GM12878 (cell line): ENCODE measurements at regions not wholly inside any gene's neighbourhood (a gene's known extent, or its start where the extent isn't known, plus 50 kb on each side); places are given as distances from the start of the nearest gene placed in this dataset.

ENCODE experiments used
- ATAC-seq: fragments of 200-7000 bp; cut with Tn5 transposase; 3 replicates; pipeline ENCODE4 v1.9.1; 2020; ENCODE audit warnings: mild to moderate bottlenecking, moderate library complexity
- BruUV-seq: library from RNA; stranded (reverse); fragments of 400-500 nt; replicated peaks from 2 replicates; lab custom pipeline; 2021; lab: Mats Ljungman, UMichigan
- CTCF ChIA-PET: fragments of 300-600 bp; sonication (Branson Sonifier 250); formaldehyde crosslinking; extraction: SDS; loops from one replicate; lab custom pipeline; 2021; ENCODE audit warnings: inconsistent platforms; lab: Yijun Ruan, JAX
- POLR2A ChIA-PET: fragments of 350-600 bp; formaldehyde crosslinking; extraction: SDS; loops from one replicate; lab custom pipeline; 2021; ENCODE audit warnings: inconsistent platforms; lab: Charles Lee
- RAD21 ChIA-PET: fragments of 300-600 bp; sonication (Branson Sonifier 250); formaldehyde crosslinking; loops from one replicate; lab custom pipeline; 2023; ENCODE audit warnings: antibody characterized with exemption; ENCODE audit not compliant: unreplicated experiment; lab: Charles Lee
- SMC1A ChIA-PET: fragments of 300-600 bp; sonication (Branson Sonifier 250); formaldehyde crosslinking; loops from one replicate; lab custom pipeline; 2023; ENCODE audit not compliant: unreplicated experiment, uncharacterized antibody; lab: Charles Lee
- DNase-seq: peaks from one replicate; pipeline ENCODE4 v3.0.0-alpha.2; 2011; ENCODE audit warnings: low read depth, low spot score
- FAIRE-seq: peaks from 3 replicates; lab custom pipeline; 2011; peaks lifted over from hg19 to GRCh38; lab: Jason Lieb, UNC
- H2AFZ ChIP-seq: 2 replicates; pipeline ENCODE4 v1.6.0; 2011; ENCODE audit warnings: low read depth, low read length, control low read depth; ENCODE audit not compliant: control insufficient read depth
- H3K27ac ChIP-seq: 2 replicates; pipeline ENCODE4 v1.5.1; 2011; ENCODE audit warnings: control low read depth; ENCODE audit not compliant: control insufficient read depth, insufficient read depth
- H3K27me3 ChIP-seq, 2 experiments: replicated peaks in 1 of 2; 2 replicates each; pipeline versions ENCODE4 v1.6.0 to v1.6.1; 2011; ENCODE audit warnings: low read length in 1 of 2; ENCODE audit not compliant: control insufficient read depth in 2 of 2, insufficient read depth in 2 of 2
- H3K36me3 ChIP-seq, 2 experiments: 2 replicates each; pipeline ENCODE4 v1.5.1; 2011; ENCODE audit warnings: low read length in 1 of 2; ENCODE audit not compliant: control insufficient read depth in 2 of 2, insufficient read depth in 2 of 2
- H3K4me1 ChIP-seq: 2 replicates; pipeline ENCODE4 v1.6.1; 2011; ENCODE audit warnings: mild to moderate bottlenecking, low read length, moderate library complexity, mixed read lengths; ENCODE audit not compliant: control insufficient read depth, insufficient read depth
- H3K4me2 ChIP-seq: 2 replicates; pipeline ENCODE4 v1.6.0; 2011; ENCODE audit warnings: control low read depth; ENCODE audit not compliant: control insufficient read depth, insufficient read depth
- H3K4me3 ChIP-seq: fragments of 200-600 bp; sonication (generic); 2 replicates; pipeline ENCODE4 v1.5.1; 2016
- H3K79me2 ChIP-seq: 2 replicates; pipeline ENCODE4 v1.6.0; 2011; ENCODE audit warnings: low read length; ENCODE audit not compliant: control insufficient read depth, insufficient read depth
- H3K9ac ChIP-seq: 2 replicates; pipeline ENCODE4 v1.8.0; 2011; ENCODE audit warnings: low read length, control low read depth, mixed read lengths; ENCODE audit not compliant: control insufficient read depth, insufficient read depth
- H3K9me3 ChIP-seq: replicated peaks from 3 replicates; pipeline ENCODE4 v1.5.1; 2011; ENCODE audit warnings: mild to moderate bottlenecking, low read length; ENCODE audit not compliant: control insufficient read depth, insufficient read depth
- H4K20me1 ChIP-seq: 2 replicates; pipeline ENCODE4 v1.6.0; 2011; ENCODE audit not compliant: control insufficient read depth, insufficient read depth
- ASH2L ChIP-seq: fragments of 300-600, 200-600 bp; sonication (generic); IDR thresholded peaks from 2 replicates; pipeline ENCODE4 v1.6.1; 2017; ENCODE audit warnings: low read depth, mild to moderate bottlenecking, borderline replicate concordance
- HDAC2 ChIP-seq: fragments of 200-600 bp; sonication (generic); IDR thresholded peaks from 2 replicates; pipeline ENCODE4 v1.6.1; 2017
- HDAC6 ChIP-seq: fragments of 200-600 bp; sonication (generic); IDR thresholded peaks from one replicate; pipeline ENCODE4 v1.8.0; 2017; ENCODE audit warnings: antibody characterized with exemption; ENCODE audit not compliant: unreplicated experiment
- NFXL1 ChIP-seq: fragments of 450-650 bp; IDR thresholded peaks from 2 replicates; pipeline ENCODE4 v1.6.1; 2017; ENCODE audit warnings: antibody characterized with exemption, mild to moderate bottlenecking, borderline replicate concordance
- NFYA ChIP-seq: IDR thresholded peaks from 2 replicates; pipeline ENCODE4 v1.6.1; 2011; ENCODE audit warnings: low read depth, mild to moderate bottlenecking, low read length, improper control_type of control experiment, borderline replicate concordance
- POLR2A ChIP-seq: IDR thresholded peaks from 2 replicates; pipeline ENCODE4 v1.6.1; 2011; ENCODE audit warnings: low read depth, mild to moderate bottlenecking, low read length
- SRF ChIP-seq, 2 experiments: IDR thresholded peaks; 2 replicates each; pipeline ENCODE4 v1.6.1; 2011; ENCODE audit warnings: low read depth in 2 of 2, low read length in 2 of 2, mild to moderate bottlenecking in 1 of 2, moderate library complexity in 1 of 2
- SUPT20H ChIP-seq: IDR thresholded peaks from 2 replicates; pipeline ENCODE4 v1.6.1; 2011; ENCODE audit warnings: low read depth, mild to moderate bottlenecking, low read length, moderate library complexity, borderline replicate concordance; ENCODE audit not compliant: control insufficient read depth
- TARDBP ChIP-seq: IDR thresholded peaks from 2 replicates; pipeline ENCODE4 v1.6.1; 2016; ENCODE audit warnings: borderline replicate concordance
- ZBED1 ChIP-seq: IDR thresholded peaks from 2 replicates; pipeline ENCODE4 v1.6.1; 2016; ENCODE audit warnings: borderline replicate concordance
- ZSCAN29 ChIP-seq: fragments of 450-650 bp; IDR thresholded peaks from 2 replicates; pipeline ENCODE4 v1.6.1; 2017; ENCODE audit warnings: mild to moderate bottlenecking, moderate library complexity
- WGBS: methylation state at CpG from one replicate; pipeline ENCODE4 v1.1.6; 2016; ENCODE audit warnings: low lambda C conversion rate; ENCODE audit not compliant: insufficient replicate concordance, insufficient coverage; ENCODE audit errors: missing lambda C conversion rate; 5-methylcytosine and 5-hydroxymethylcytosine counted together
- in situ Hi-C: fragments of 300-500 bp; cut with MboI; formaldehyde crosslinking; loops from 9 replicates; pipeline ENCODE4 v1.14.3; 2018; ENCODE audit warnings: mixed read lengths
- intact Hi-C: fragments of 100-400 bp; cut with micrococcal nuclease; formaldehyde crosslinking; loops from one replicate; pipeline ENCODE4 v1.14.2; 2022; ENCODE audit not compliant: unreplicated experiment
- TF ChIP-seq, protein P1 (sequence below): IDR thresholded peaks from 2 replicates; pipeline ENCODE4 v1.6.1; 2012; ENCODE audit warnings: mild to moderate bottlenecking, low read depth, low read length
- TF ChIP-seq, protein P2 (sequence below): fragments of 450-650 bp; IDR thresholded peaks from 2 replicates; pipeline ENCODE4 v1.6.1; 2018; ENCODE audit warnings: borderline replicate concordance, mild to moderate bottlenecking; ENCODE audit not compliant: partially characterized antibody

DNA sequence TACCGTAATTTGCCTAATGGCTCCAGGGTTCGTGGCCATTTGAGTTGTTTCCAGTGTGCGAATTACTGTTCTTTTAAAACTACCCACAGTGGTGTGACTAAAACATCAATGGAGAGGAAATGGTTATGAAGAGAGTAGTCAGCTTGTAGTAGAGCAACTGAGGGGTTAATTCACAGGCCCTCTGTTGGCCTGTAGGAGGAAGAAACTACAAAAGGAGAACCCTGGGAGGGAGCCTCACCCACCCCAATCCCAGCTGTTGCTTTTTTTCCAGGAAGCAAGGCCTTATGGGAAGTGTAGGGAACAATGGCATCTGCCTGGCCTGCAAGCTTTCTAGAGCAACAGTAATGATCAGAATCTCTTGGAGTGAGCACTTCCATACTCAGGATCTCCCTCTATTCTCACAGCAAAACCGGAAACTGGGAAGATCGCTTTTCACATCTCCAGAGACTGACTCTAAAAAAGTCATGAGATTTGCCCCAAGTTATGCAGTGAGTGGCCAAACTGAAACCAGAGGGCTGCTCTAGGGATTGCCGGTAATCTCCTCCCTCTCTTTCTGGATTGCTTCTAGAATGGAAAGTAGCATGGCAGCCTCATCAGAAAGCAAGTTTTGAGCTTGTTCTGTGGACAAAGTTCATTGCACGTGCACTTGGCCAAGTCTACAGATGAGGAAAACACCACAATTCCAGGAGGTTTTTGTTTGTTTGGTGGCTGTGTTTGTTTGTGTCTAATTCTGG lies 125.3 kb upstream of the PWP1 start:
- no TSS peak for BruUV-seq
- 52% methylated on average over 7 of the region's 7 CpGs for WGBS
- Histone ChIP-seq H3K79me2 (no peaks in the 10 kb centered on the region), H3K4me2 (no peak overlapping the region), H3K27ac (no peak overlapping the region), H3K27me3 (peaks cover 2 to 7% of the 10 kb centered on the region in 2 experiments; a peak in 3 of 4 replicates), H3K4me1 (no peaks in the 10 kb centered on the region), H3K9me3 (no peaks in the 10 kb centered on the region), H3K36me3 (no peaks in the 10 kb centered on the region), H4K20me1 (no peaks in the 10 kb centered on the region), H3K4me3 (no peak overlapping the region), H3K9ac (no peak overlapping the region), H2AFZ (no peak overlapping the region)
- RAD21 ChIA-PET = no interaction called here
- CTCF ChIA-PET = no interaction called here
- DNase-seq (no peak), ATAC-seq (no peak), FAIRE-seq (no peak)
- SMC1A ChIA-PET = no interaction called here
- intact Hi-C loops (no loop called here), in situ Hi-C loops (no loop called here)
- no peak for TF ChIP-seq NFXL1
- no peak for TF ChIP-seq ZBED1
- no peak for TF ChIP-seq HDAC6
- no peak for TF ChIP-seq HDAC2
- TF ChIP-seq, protein P1, sequence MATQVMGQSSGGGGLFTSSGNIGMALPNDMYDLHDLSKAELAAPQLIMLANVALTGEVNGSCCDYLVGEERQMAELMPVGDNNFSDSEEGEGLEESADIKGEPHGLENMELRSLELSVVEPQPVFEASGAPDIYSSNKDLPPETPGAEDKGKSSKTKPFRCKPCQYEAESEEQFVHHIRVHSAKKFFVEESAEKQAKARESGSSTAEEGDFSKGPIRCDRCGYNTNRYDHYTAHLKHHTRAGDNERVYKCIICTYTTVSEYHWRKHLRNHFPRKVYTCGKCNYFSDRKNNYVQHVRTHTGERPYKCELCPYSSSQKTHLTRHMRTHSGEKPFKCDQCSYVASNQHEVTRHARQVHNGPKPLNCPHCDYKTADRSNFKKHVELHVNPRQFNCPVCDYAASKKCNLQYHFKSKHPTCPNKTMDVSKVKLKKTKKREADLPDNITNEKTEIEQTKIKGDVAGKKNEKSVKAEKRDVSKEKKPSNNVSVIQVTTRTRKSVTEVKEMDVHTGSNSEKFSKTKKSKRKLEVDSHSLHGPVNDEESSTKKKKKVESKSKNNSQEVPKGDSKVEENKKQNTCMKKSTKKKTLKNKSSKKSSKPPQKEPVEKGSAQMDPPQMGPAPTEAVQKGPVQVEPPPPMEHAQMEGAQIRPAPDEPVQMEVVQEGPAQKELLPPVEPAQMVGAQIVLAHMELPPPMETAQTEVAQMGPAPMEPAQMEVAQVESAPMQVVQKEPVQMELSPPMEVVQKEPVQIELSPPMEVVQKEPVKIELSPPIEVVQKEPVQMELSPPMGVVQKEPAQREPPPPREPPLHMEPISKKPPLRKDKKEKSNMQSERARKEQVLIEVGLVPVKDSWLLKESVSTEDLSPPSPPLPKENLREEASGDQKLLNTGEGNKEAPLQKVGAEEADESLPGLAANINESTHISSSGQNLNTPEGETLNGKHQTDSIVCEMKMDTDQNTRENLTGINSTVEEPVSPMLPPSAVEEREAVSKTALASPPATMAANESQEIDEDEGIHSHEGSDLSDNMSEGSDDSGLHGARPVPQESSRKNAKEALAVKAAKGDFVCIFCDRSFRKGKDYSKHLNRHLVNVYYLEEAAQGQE = no peak
- no peak for TF ChIP-seq POLR2A
- no peak for TF ChIP-seq ZSCAN29
- TF ChIP-seq SRF (IDR thresholded peaks at IDR 0.05; ENCODE audit: low read depth in 2 of 2, low read length in 2 of 2) = no peak
- TF ChIP-seq TARDBP = no peak
- no peak for TF ChIP-seq NFYA
- no peak for TF ChIP-seq ASH2L
- TF ChIP-seq, protein P2, sequence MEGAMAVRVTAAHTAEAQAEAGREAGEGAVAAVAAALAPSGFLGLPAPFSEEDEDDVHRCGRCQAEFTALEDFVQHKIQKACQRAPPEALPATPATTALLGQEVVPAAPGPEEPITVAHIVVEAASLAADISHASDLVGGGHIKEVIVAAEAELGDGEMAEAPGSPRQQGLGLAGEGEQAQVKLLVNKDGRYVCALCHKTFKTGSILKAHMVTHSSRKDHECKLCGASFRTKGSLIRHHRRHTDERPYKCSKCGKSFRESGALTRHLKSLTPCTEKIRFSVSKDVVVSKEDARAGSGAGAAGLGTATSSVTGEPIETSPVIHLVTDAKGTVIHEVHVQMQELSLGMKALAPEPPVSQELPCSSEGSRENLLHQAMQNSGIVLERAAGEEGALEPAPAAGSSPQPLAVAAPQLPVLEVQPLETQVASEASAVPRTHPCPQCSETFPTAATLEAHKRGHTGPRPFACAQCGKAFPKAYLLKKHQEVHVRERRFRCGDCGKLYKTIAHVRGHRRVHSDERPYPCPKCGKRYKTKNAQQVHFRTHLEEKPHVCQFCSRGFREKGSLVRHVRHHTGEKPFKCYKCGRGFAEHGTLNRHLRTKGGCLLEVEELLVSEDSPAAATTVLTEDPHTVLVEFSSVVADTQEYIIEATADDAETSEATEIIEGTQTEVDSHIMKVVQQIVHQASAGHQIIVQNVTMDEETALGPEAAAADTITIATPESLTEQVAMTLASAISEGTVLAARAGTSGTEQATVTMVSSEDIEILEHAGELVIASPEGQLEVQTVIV = no peak
- no peak for TF ChIP-seq SUPT20H
- POLR2A ChIA-PET = no interaction called here
